AG04450 (cell line): ENCODE measurements at regions not wholly inside any gene's neighbourhood (a gene's known extent, or its start where the extent isn't known, plus 50 kb on each side); places are given as distances from the start of the nearest gene placed in this dataset.

Experiments used
- CTCF ChIA-PET: fragments of 300-600, 350-600 bp; formaldehyde crosslinking; extraction: SDS; loops from one replicate; lab custom pipeline; 2022; ENCODE audit warnings: antibody characterized with exemption, inconsistent platforms; lab: Charles Lee
- POLR2A ChIA-PET: fragments of 350-600 bp; formaldehyde crosslinking; extraction: SDS; loops from one replicate; lab custom pipeline; 2021; ENCODE audit warnings: antibody characterized with exemption, inconsistent platforms; lab: Yijun Ruan, JAX
- DNase-seq: peaks from one replicate; pipeline ENCODE4 v3.0.0-alpha.2; 2011; ENCODE audit warnings: low read depth, low spot score
- H3K27ac ChIP-seq: one replicate; pipeline ENCODE4 v1.5.1; 2012; ENCODE audit warnings: low read depth, low read length, control low read depth
- H3K27me3 ChIP-seq: one replicate; pipeline ENCODE4 v1.6.0; 2012; ENCODE audit warnings: low read length; ENCODE audit not compliant: control insufficient read depth, insufficient read depth
- H3K4me3 ChIP-seq: 2 replicates; pipeline ENCODE4 v1.5.1; 2011; ENCODE audit warnings: mild to moderate bottlenecking, low read depth, low read length, control low read depth
- H3K9me3 ChIP-seq: 2 replicates; pipeline ENCODE4 v1.5.1; 2012; ENCODE audit warnings: low read length; ENCODE audit not compliant: control insufficient read depth, insufficient read depth
- TF ChIP-seq, protein P1 (sequence below): IDR thresholded peaks from 2 replicates; pipeline ENCODE4 v1.5.1; 2011; ENCODE audit warnings: low read depth, low read length, control low read depth, inconsistent platforms

DNA sequence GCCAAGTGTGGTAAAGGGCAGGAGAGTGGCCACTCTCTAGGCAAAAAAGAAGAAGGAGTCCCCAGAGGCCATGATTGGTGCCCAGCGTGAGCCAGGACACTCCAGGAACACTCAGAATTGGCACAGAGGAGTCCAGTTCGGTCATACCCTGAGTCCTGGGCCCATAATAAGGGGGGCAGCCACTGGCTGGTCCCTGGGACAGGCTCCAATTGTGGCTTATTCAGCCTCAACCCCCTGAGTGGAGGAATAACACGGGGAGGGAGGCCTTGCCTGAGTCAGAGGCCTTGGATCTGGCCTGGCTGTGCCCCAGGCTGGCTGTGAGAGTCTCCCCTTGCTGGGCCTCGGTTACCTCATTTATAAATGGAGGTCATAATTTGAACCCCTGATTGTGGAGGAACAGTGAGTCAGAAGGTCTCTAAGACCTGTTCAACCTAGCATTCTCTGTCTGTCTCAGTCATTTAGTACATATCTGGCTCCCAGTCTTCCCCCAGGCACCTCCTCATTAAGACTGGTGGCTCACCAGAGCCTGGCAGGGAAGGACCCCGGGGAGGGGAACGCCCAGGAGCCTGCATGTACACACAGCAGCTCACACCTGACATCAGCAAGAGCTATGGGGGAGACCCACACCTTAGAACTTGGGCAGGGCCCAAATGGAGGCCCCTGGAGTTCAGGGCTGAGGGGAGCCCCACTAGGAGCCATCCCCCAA, 95.9 kb upstream of the ATP2B2 start:
- Histone ChIP-seq H3K27ac (no peak overlapping the region), H3K4me3 (no peak overlapping the region), H3K27me3 (peaks cover 2% of the 10 kb centered on the region), H3K9me3 (no peaks in the 10 kb centered on the region)
- ChIA-PET CTCF (no interaction called here), POLR2A (no interaction called here)
- TF ChIP-seq, protein P1, sequence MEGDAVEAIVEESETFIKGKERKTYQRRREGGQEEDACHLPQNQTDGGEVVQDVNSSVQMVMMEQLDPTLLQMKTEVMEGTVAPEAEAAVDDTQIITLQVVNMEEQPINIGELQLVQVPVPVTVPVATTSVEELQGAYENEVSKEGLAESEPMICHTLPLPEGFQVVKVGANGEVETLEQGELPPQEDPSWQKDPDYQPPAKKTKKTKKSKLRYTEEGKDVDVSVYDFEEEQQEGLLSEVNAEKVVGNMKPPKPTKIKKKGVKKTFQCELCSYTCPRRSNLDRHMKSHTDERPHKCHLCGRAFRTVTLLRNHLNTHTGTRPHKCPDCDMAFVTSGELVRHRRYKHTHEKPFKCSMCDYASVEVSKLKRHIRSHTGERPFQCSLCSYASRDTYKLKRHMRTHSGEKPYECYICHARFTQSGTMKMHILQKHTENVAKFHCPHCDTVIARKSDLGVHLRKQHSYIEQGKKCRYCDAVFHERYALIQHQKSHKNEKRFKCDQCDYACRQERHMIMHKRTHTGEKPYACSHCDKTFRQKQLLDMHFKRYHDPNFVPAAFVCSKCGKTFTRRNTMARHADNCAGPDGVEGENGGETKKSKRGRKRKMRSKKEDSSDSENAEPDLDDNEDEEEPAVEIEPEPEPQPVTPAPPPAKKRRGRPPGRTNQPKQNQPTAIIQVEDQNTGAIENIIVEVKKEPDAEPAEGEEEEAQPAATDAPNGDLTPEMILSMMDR, result no peak
- no peak for DNase-seq

DNA sequence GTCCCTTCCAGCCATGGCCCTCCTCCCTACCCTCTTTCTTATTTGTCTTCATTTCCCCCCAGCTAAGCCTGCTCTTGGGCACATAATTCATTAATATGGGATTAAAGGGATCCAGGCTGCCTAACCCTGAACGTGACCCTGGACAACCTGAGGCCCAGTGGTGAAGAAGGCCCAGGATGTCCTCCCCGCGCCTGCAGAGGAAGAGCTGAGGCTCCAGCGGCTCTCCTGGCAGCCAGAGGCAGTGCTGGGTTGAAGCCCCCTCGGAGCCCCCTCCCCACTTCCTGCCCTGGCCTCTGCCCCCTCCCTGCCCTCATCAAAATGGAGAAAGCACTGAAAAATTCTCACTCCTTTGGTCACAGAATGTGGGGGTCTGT, 96.5 kb upstream of the ATP2B2 start:
- no peak for DNase-seq

DNA sequence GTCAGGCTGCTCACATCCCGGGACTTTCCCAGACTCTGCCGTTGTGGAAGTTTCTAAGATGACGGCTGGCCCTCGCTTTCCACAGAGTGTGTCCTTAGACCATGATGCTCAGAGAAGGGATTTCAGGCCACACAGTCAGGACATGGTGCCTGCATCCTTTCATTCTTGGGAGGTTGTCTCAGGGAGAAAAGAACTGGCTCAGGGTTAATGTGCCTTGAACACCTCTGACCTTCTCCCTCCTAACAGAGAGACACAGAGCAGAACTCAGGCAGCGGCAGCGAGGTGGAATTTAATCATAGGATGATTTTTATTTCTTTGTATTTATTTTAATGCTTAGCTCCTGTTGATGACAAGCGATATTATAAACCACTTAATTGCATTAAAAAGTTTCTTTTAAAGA, 96.9 kb upstream of the ATP2B2 start:
- ChIA-PET POLR2A (no interaction called here), CTCF (no interaction called here)
- TF ChIP-seq, protein P1, result no peak
- Histone ChIP-seq H3K27me3 (peaks cover 2% of the 10 kb centered on the region), H3K4me3 (no peak overlapping the region), H3K9me3 (no peaks in the 10 kb centered on the region), H3K27ac (no peak overlapping the region)
- no peak for DNase-seq

More for the DNA sequence above, 96.5 kb upstream of the ATP2B2 start:
- Histone ChIP-seq H3K4me3 (no peak overlapping the region), H3K9me3 (no peaks in the 10 kb centered on the region), H3K27me3 (peaks cover 2% of the 10 kb centered on the region), H3K27ac (no peak overlapping the region)
- ChIA-PET POLR2A (no interaction called here), CTCF (no interaction called here)
- TF ChIP-seq, protein P1, result no peak

DNA sequence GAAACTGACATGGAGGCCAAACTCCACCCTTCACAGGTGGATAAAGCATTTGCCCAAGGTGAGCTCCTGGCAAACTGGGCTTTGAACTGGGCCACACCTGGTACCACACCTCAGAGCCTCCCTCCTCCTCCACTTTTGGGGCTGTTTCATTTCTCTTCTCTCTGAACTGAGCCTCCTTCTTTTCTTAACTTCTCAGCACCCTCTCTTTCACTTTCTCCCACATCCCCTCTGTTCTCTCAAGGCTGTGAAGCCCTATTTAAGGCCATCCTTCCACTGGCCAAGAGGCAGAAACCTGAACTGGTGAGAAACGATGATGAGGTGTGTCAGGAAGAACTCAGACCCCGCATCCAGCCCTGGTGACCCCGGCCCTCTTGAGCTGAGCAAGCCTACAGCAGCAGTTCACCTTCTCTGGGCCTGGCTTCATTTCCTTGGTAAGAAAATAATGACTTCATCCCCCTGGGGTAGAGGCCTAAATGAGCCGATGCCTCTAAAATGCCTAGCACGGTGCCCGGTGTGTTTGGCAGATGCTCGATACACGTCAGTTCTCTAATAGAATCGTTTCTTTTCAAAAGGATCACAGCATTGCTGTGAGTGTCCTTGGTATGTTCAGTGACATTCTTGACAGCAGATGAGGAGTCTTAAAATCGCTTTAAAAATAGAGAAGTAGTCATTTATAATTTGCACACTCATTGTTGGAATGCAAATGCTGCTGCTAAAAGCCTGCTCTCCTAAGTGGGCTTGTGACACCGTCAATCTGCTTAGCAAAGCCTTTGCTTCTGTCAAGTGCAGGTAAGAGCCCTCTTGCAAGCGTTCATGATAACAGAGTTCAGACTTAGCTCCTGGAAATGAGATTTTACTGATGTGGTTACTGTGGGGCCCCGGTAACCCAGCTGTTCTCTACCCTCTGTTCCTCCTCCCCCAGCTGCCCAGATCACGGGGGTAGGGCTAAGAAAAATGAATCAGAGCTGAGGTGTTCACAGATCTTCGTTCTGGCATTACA, 97.7 kb upstream of the ATP2B2 start:
- no peak overlapping the region for H3K4me3 ChIP-seq
- no peaks in the 10 kb centered on the region for H3K9me3 ChIP-seq
- CTCF ChIA-PET, result no interaction called here
- no peak overlapping the region for H3K27ac ChIP-seq
- TF ChIP-seq, protein P1, result no peak
- peaks cover 2% of the 10 kb centered on the region for H3K27me3 ChIP-seq
- no peak for DNase-seq
- POLR2A ChIA-PET, result no interaction called here

DNA sequence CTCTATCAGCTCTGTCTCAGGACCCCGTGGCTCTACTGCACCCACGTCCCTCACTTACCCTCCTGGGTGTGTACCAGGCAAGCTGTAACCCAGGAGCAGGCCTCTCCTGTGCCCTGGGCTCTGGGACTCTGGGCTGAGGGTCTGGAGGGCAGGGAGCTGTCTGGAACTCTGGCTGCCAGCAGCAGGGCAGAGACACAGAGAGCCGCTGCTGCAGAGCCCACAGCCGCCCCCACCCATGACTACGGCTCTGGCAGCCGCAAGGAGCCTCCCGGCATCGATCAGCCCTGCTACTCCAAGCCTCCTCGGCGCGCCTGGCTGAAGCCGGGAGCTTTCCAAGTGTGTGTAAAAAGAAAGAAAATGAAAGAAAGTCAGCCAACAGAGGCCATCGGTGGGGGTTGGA, 103.7 kb upstream of the ATP2B2 start:
- TF ChIP-seq, protein P1, result no peak
- ChIA-PET POLR2A (no interaction called here), CTCF (no interaction called here)
- Histone ChIP-seq H3K9me3 (peaks cover 6% of the 10 kb centered on the region), H3K27ac (no peak overlapping the region), H3K4me3 (no peak overlapping the region), H3K27me3 (no peaks in the 10 kb centered on the region)
- no peak for DNase-seq
